ENCODE measurements at regions not wholly inside any gene's neighbourhood (a gene's known extent, or its start where the extent isn't known, plus 50 kb on each side); places are given as distances from the start of the nearest gene placed in this dataset.

DNA sequence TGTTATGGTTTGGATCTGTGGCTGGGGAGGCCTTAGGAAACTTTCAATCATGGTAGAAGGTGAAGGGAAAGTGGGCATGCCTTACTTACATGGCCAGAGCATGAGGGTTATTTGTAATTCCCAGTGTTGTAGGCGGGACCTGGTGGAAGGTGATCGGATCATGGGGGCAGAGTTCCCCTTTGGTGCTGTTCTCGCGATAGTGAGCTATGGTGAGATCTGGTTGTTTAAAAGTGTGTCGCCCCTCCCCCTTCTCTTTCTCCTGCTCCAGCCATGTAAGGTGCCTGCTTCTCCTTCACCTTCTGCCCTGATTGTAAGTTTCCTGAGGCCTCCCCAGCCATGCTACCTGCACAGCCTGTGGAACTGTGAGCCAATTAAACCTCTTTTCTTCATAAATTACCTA is 145.8 kb downstream of the TFAP2C start:
- TF ChIP-seq, protein P1, sequence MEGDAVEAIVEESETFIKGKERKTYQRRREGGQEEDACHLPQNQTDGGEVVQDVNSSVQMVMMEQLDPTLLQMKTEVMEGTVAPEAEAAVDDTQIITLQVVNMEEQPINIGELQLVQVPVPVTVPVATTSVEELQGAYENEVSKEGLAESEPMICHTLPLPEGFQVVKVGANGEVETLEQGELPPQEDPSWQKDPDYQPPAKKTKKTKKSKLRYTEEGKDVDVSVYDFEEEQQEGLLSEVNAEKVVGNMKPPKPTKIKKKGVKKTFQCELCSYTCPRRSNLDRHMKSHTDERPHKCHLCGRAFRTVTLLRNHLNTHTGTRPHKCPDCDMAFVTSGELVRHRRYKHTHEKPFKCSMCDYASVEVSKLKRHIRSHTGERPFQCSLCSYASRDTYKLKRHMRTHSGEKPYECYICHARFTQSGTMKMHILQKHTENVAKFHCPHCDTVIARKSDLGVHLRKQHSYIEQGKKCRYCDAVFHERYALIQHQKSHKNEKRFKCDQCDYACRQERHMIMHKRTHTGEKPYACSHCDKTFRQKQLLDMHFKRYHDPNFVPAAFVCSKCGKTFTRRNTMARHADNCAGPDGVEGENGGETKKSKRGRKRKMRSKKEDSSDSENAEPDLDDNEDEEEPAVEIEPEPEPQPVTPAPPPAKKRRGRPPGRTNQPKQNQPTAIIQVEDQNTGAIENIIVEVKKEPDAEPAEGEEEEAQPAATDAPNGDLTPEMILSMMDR (IDR thresholded peaks at IDR 0.05), result no peak
- TF ChIP-seq EP300 (IDR thresholded peaks at IDR 0.05), result no peak

Measured in suprapubic skin (tissue), 3 donors.